Panc1 (cell line): ENCODE measurements at regions not wholly inside any gene's neighbourhood (a gene's known extent, or its start where the extent isn't known, plus 50 kb on each side); places are given as distances from the start of the nearest gene placed in this dataset.

ENCODE experiments used
- ATAC-seq: fragments of 200-7000 bp; cut with Tn5 transposase; 2 replicates; pipeline ENCODE4 v1.9.1; 2020; ENCODE audit warnings: mild to moderate bottlenecking, moderate library complexity
- BruUV-seq: library from RNA; stranded (reverse); fragments of 400-500 nt; replicated peaks from 2 replicates; lab custom pipeline; 2021; lab: Mats Ljungman, UMichigan
- CTCF ChIA-PET: fragments of 300-600 bp; sonication (Branson Sonifier 250); formaldehyde crosslinking; loops from one replicate; lab custom pipeline; 2022; ENCODE audit warnings: antibody characterized with exemption; lab: Charles Lee
- POLR2A ChIA-PET: fragments of 300-600 bp; sonication (Branson Sonifier 250); formaldehyde crosslinking; loops from one replicate; lab custom pipeline; 2022; ENCODE audit warnings: antibody characterized with exemption; lab: Charles Lee
- DNase-seq: peaks from one replicate; pipeline ENCODE4 v3.0.0-alpha.2; 2010; ENCODE audit warnings: low read depth, low spot score
- H3K27ac ChIP-seq: 2 replicates; pipeline ENCODE4 v1.5.1; 2011; ENCODE audit warnings: mild to moderate bottlenecking, low read length, inconsistent platforms
- H3K27me3 ChIP-seq: fragments of 200-500 bp; sonication (Bioruptor generic); 2 replicates; pipeline ENCODE4 v1.6.0; 2014; ENCODE audit warnings: low read length, inconsistent platforms; ENCODE audit not compliant: control insufficient read depth, insufficient read depth
- H3K36me3 ChIP-seq: fragments of 200-500 bp; sonication (Bioruptor generic); 2 replicates; pipeline ENCODE4 v1.5.1; 2014; ENCODE audit warnings: inconsistent platforms, mild to moderate bottlenecking, low read length, moderate library complexity; ENCODE audit not compliant: control insufficient read depth, insufficient read depth
- H3K4me1 ChIP-seq: 2 replicates; pipeline ENCODE4 v1.5.1; 2011; ENCODE audit warnings: inconsistent platforms, mild to moderate bottlenecking, low read length, moderate library complexity; ENCODE audit not compliant: control insufficient read depth, insufficient read depth
- H3K4me3 ChIP-seq, 2 experiments: 2 replicates each; pipeline ENCODE4 v1.5.1; 2011 to 2012; ENCODE audit warnings: low read depth in 2 of 2, low read length in 2 of 2, mild to moderate bottlenecking in 2 of 2, inconsistent platforms in 1 of 2, moderate library complexity in 1 of 2
- H3K9me3 ChIP-seq: fragments of 200-500 bp; sonication (Bioruptor generic); 2 replicates; pipeline ENCODE4 v1.5.1; 2014; ENCODE audit warnings: low read depth, mild to moderate bottlenecking, inconsistent platforms, low read length, moderate library complexity; ENCODE audit not compliant: control insufficient read depth, insufficient read depth
- POLR2AphosphoS5 ChIP-seq: IDR thresholded peaks from 2 replicates; pipeline ENCODE4 v1.6.1; 2012; ENCODE audit warnings: mild to moderate bottlenecking, low read depth, low read length, moderate library complexity
- REST ChIP-seq, 2 experiments: IDR thresholded peaks; 2 replicates each; pipeline ENCODE4 v1.6.1; 2011 to 2012; ENCODE audit warnings: low read depth in 2 of 2, control low read depth in 1 of 2, low read length in 1 of 2, mild to moderate bottlenecking in 1 of 2, moderate library complexity in 1 of 2; ENCODE audit not compliant: insufficient read depth in 1 of 2
- SIN3A ChIP-seq: IDR thresholded peaks from 2 replicates; pipeline ENCODE4 v1.6.1; 2012; ENCODE audit warnings: low read depth, mild to moderate bottlenecking, low read length, moderate library complexity, borderline replicate concordance; ENCODE audit not compliant: insufficient read depth
- TCF7L2 ChIP-seq: IDR thresholded peaks from 2 replicates; pipeline ENCODE4 v1.6.1; 2011; ENCODE audit warnings: mild to moderate bottlenecking, low read depth, low read length, inconsistent platforms
- in situ Hi-C: cut with HindIII; loops from 2 replicates; pipeline ENCODE4 v1.10.0; 2016; ENCODE audit warnings: low sequenced_read_pairs, low pct_unique_long_range_greater_than_20kb
- intact Hi-C: fragments of 100-400 bp; cut with micrococcal nuclease; formaldehyde crosslinking; loops from one replicate; pipeline ENCODE4 v1.10.0; 2022; ENCODE audit not compliant: unreplicated experiment
- TF ChIP-seq, protein P1 (sequence below): fragments of 450-650 bp; IDR thresholded peaks from 2 replicates; pipeline ENCODE4 v1.5.1; 2017; ENCODE audit warnings: mild to moderate bottlenecking

- Histone ChIP-seq H3K27me3 (no peaks in the 10 kb centered on the region), H3K27ac (peak overlapping the region; percentile 85), H3K36me3 (no peaks in the 10 kb centered on the region), H3K4me1 (peaks cover 12% of the 10 kb centered on the region), H3K9me3 (no peaks in the 10 kb centered on the region), H3K4me3 (no peak overlapping the region)
- ATAC-seq = peak; percentile 88
- no peak for DNase-seq
- CTCF ChIA-PET = interaction anchor here (1.0 kb wide), 1 partner anchor 70 kb away, joined by 4 read pairs; no protein-coding TSS in a partner anchor
- BruUV-seq = no TSS peak
- POLR2A ChIA-PET = no interaction called here
- intact Hi-C loops = loop anchor here (10.0 kb wide), 1 partner anchor 75 kb away; no protein-coding TSS in a partner anchor
- in situ Hi-C loops = no loop called here
- no peak for TF ChIP-seq POLR2AphosphoS5
- no peak for TF ChIP-seq SIN3A
- no peak for TF ChIP-seq TCF7L2
- TF ChIP-seq, protein P1, sequence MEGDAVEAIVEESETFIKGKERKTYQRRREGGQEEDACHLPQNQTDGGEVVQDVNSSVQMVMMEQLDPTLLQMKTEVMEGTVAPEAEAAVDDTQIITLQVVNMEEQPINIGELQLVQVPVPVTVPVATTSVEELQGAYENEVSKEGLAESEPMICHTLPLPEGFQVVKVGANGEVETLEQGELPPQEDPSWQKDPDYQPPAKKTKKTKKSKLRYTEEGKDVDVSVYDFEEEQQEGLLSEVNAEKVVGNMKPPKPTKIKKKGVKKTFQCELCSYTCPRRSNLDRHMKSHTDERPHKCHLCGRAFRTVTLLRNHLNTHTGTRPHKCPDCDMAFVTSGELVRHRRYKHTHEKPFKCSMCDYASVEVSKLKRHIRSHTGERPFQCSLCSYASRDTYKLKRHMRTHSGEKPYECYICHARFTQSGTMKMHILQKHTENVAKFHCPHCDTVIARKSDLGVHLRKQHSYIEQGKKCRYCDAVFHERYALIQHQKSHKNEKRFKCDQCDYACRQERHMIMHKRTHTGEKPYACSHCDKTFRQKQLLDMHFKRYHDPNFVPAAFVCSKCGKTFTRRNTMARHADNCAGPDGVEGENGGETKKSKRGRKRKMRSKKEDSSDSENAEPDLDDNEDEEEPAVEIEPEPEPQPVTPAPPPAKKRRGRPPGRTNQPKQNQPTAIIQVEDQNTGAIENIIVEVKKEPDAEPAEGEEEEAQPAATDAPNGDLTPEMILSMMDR = no peak
- TF ChIP-seq REST (IDR thresholded peaks at IDR 0.05; ENCODE audit: insufficient read depth in 1 of 2, low read depth in 2 of 2, low read length in 1 of 2) = no peak
Observed at GRCh38 chr2:234289834-234290590, 206.9 kb downstream of the ARL4C start.

GRCh38 chr2:234288974-234289455, 207.9 kb downstream of the ARL4C start:
- H3K27ac ChIP-seq = peak overlapping the region; percentile 85
- CTCF ChIA-PET = interaction anchor here (1.0 kb wide), 1 partner anchor 15 kb away, joined by 12 read pairs; no protein-coding TSS in a partner anchor

More at GRCh38 chr2:234288974-234289455, 207.9 kb downstream of the ARL4C start:
- intact Hi-C loops = no loop called here
- Histone ChIP-seq H3K36me3 (no peaks in the 10 kb centered on the region), H3K4me1 (peaks cover 12% of the 10 kb centered on the region), H3K9me3 (no peaks in the 10 kb centered on the region), H3K4me3 (no peak overlapping the region), H3K27me3 (no peaks in the 10 kb centered on the region)
- no peak for TF ChIP-seq REST (IDR thresholded peaks at IDR 0.05; ENCODE audit: insufficient read depth in 1 of 2, low read depth in 2 of 2, low read length in 1 of 2)
- TF ChIP-seq POLR2AphosphoS5 = no peak
- no peak for TF ChIP-seq SIN3A
- TF ChIP-seq, protein P1 = peak; percentile 88
- no peak for TF ChIP-seq TCF7L2
- no TSS peak for BruUV-seq
- peak; percentile 54; the same call in 1 of the 2 replicates for ATAC-seq
- DNase-seq = no peak
- POLR2A ChIA-PET = no interaction called here
- in situ Hi-C loops = no loop called here
